H1 (cell line): ENCODE measurements at regions not wholly inside any gene's neighbourhood (a gene's known extent, or its start where the extent isn't known, plus 50 kb on each side); places are given as distances from the start of the nearest gene placed in this dataset.
"Not testable (repeated sequence)": the region's sequence is repeated elsewhere in the genome, so short reads cannot be mapped to it uniquely, and the experiment has no call there.

Experiments
- CTCF ChIA-PET: fragments of 300-600 bp; sonication (Branson Sonifier 250); formaldehyde crosslinking; loops from one replicate; lab custom pipeline; 2021; ENCODE audit not compliant: partially characterized antibody; lab: Charles Lee
- POLR2A ChIA-PET: fragments of 300-600 bp; sonication (Branson Sonifier 250); formaldehyde crosslinking; loops from one replicate; lab custom pipeline; 2021; ENCODE audit warnings: inconsistent platforms; ENCODE audit not compliant: partially characterized antibody; lab: Charles Lee
- DNase-seq, 2 experiments: peaks; one replicate each; pipeline versions ENCODE4 v3.0.0 to v3.0.0-alpha.2; 2010 to 2022; ENCODE audit warnings: low spot score in 2 of 2, low read depth in 1 of 2, mixed read lengths in 1 of 2
- FAIRE-seq: peaks from 2 replicates; lab custom pipeline; 2011; peaks lifted over from hg19 to GRCh38; lab: Jason Lieb, UNC
- H2AFZ ChIP-seq: 2 replicates; pipeline ENCODE4 v1.8.1; 2012; ENCODE audit warnings: low read length, inconsistent platforms
- H2AK5ac ChIP-seq: 2 replicates; pipeline ENCODE4 v1.6.1; 2013; ENCODE audit warnings: low read depth, low read length
- H2BK120ac ChIP-seq: replicated peaks from 2 replicates; pipeline ENCODE3; 2013; ENCODE audit warnings: low read depth, low read length, inconsistent platforms
- H2BK12ac ChIP-seq: 2 replicates; pipeline ENCODE4 v1.6.1; 2013; ENCODE audit warnings: low read depth, low read length
- H2BK15ac ChIP-seq: 2 replicates; pipeline ENCODE4 v1.6.1; 2013; ENCODE audit warnings: low read length
- H2BK20ac ChIP-seq: 2 replicates; pipeline ENCODE4 v1.6.1; 2013; ENCODE audit warnings: low read length
- H2BK5ac ChIP-seq: 2 replicates; pipeline ENCODE4 v1.6.1; 2013; ENCODE audit warnings: low read depth, low read length
- H3K14ac ChIP-seq: 2 replicates; pipeline ENCODE4 v1.6.1; 2013; ENCODE audit warnings: inconsistent platforms; ENCODE audit not compliant: insufficient read length
- H3K18ac ChIP-seq: 2 replicates; pipeline ENCODE4 v1.6.1; 2013; ENCODE audit warnings: low read length; ENCODE audit errors: extremely low read depth
- H3K23ac ChIP-seq: 2 replicates; pipeline ENCODE4 v1.6.1; 2013; ENCODE audit warnings: inconsistent platforms; ENCODE audit not compliant: insufficient read length
- H3K23me2 ChIP-seq: 2 replicates; pipeline ENCODE4 v1.6.1; 2013; ENCODE audit warnings: low read depth, low read length
- H3K27ac ChIP-seq: 2 replicates; pipeline ENCODE4 v1.6.1; 2011; ENCODE audit warnings: low read depth, low read length, inconsistent platforms
- H3K27me3 ChIP-seq, 4 experiments: replicated peaks in 1 of 4; 1 replicate in 1 of 4; 2 replicates in 3 of 4; pipeline versions ENCODE4 v1.6.1 to v1.8.1; 2011 to 2013; ENCODE audit warnings: low read length in 3 of 4, mild to moderate bottlenecking in 3 of 4, inconsistent platforms in 2 of 4, mixed read lengths in 2 of 4, moderate library complexity in 1 of 4; ENCODE audit not compliant: control insufficient read depth in 3 of 4, insufficient read depth in 3 of 4; ENCODE audit errors: extremely low read depth in 1 of 4
- H3K36me3 ChIP-seq, 4 experiments: 2 replicates each; pipeline versions ENCODE4 v1.6.1 to v1.8.1; 2011 to 2013; ENCODE audit warnings: mild to moderate bottlenecking in 4 of 4, low read length in 3 of 4, moderate library complexity in 2 of 4, control low read depth in 1 of 4, inconsistent platforms in 1 of 4; ENCODE audit not compliant: insufficient read depth in 4 of 4, control insufficient read depth in 2 of 4
- H3K4ac ChIP-seq: replicated peaks from 2 replicates; pipeline ENCODE3; 2013; ENCODE audit warnings: low read length, low read depth, mixed read lengths, inconsistent platforms; ENCODE audit not compliant: insufficient read length
- H3K4me1 ChIP-seq, 4 experiments: replicated peaks in 1 of 4; 1 replicate in 1 of 4; 2 replicates in 3 of 4; pipeline versions ENCODE4 v1.6.1 to v1.8.1; 2011 to 2013; ENCODE audit warnings: low read length in 3 of 4, inconsistent platforms in 2 of 4, mixed read lengths in 1 of 4; ENCODE audit not compliant: insufficient read depth in 4 of 4, control insufficient read depth in 3 of 4
- H3K4me2 ChIP-seq, 2 experiments: 2 replicates each; pipeline versions ENCODE4 v1.6.1 to v1.8.1; 2011 to 2013; ENCODE audit warnings: low read depth in 2 of 2, low read length in 2 of 2, control low read depth in 1 of 2, inconsistent platforms in 1 of 2, mild to moderate bottlenecking in 1 of 2; ENCODE audit not compliant: insufficient read depth in 1 of 2
- H3K4me3 ChIP-seq, 4 experiments: fragments of 200-600, 300-600 bp in 1 of 4; sonication (generic), shearing (Covaris generic), sonication (Bioruptor Twin) in 1 of 4; 2 replicates each; pipeline versions ENCODE4 v1.5.1 to v1.8.1; 2011 to 2016; ENCODE audit warnings: low read length in 4 of 4, low read depth in 3 of 4, control low read depth in 2 of 4, inconsistent platforms in 2 of 4, mild to moderate bottlenecking in 2 of 4, mixed read lengths in 1 of 4, moderate library complexity in 1 of 4; ENCODE audit not compliant: insufficient read depth in 2 of 4; ENCODE audit errors: extremely low read depth in 1 of 4
- H3K56ac ChIP-seq: replicated peaks from 2 replicates; pipeline ENCODE3; 2013; ENCODE audit warnings: low read depth, mild to moderate bottlenecking, mixed read lengths, low read length, inconsistent platforms; ENCODE audit not compliant: insufficient read length
- H3K79me1 ChIP-seq: 2 replicates; pipeline ENCODE4 v1.6.1; 2013; ENCODE audit warnings: low read depth, low read length, control low read depth
- H3K79me2 ChIP-seq, 2 experiments: 2 replicates each; pipeline versions ENCODE4 v1.6.1 to v1.8.1; 2012 to 2013; ENCODE audit warnings: low read length in 2 of 2, mild to moderate bottlenecking in 2 of 2, inconsistent platforms in 1 of 2; ENCODE audit not compliant: insufficient read depth in 2 of 2, control insufficient read depth in 1 of 2
- H3K9ac ChIP-seq, 4 experiments: replicated peaks in 1 of 4; 1 replicate in 1 of 4; 2 replicates in 3 of 4; pipeline versions ENCODE4 v1.6.1 to v1.8.1; 2011 to 2013; ENCODE audit warnings: low read depth in 3 of 4, low read length in 3 of 4, control low read depth in 2 of 4, mild to moderate bottlenecking in 2 of 4, moderate library complexity in 2 of 4, inconsistent platforms in 1 of 4; ENCODE audit errors: extremely low read depth in 1 of 4
- H3K9me3 ChIP-seq, 2 experiments: 2 replicates each; pipeline versions ENCODE4 v1.6.1 to v1.8.1; 2012 to 2013; ENCODE audit warnings: mild to moderate bottlenecking in 2 of 2, moderate library complexity in 2 of 2, control low read depth in 1 of 2, inconsistent platforms in 1 of 2, low read depth in 1 of 2, low read length in 1 of 2, mixed read lengths in 1 of 2; ENCODE audit not compliant: insufficient read depth in 2 of 2
- H4K20me1 ChIP-seq, 2 experiments: replicated peaks in 1 of 2; 2 replicates each; pipeline versions ENCODE3 to v1.8.1; 2011 to 2013; ENCODE audit warnings: inconsistent platforms in 2 of 2, low read length in 2 of 2, mild to moderate bottlenecking in 1 of 2; ENCODE audit not compliant: insufficient read depth in 2 of 2, control insufficient read depth in 1 of 2
- H4K5ac ChIP-seq: 2 replicates; pipeline ENCODE4 v1.6.1; 2013; ENCODE audit warnings: low read length, low read depth, mixed read lengths, inconsistent platforms; ENCODE audit not compliant: insufficient read length
- H4K8ac ChIP-seq: 2 replicates; pipeline ENCODE4 v1.8.0; 2013; ENCODE audit warnings: mild to moderate bottlenecking, moderate library complexity, low read length, inconsistent platforms; ENCODE audit not compliant: insufficient read depth; ENCODE audit errors: extremely low read depth
- H4K91ac ChIP-seq: replicated peaks from 2 replicates; pipeline ENCODE3; 2013; ENCODE audit warnings: low read length, mixed read lengths, inconsistent platforms; ENCODE audit not compliant: insufficient read length
- WGBS, 2 experiments: shearing (Covaris generic) in 1 of 2; methylation state at CpG; one replicate each; pipeline versions ENCODE4 v1.1.6 to v1.1.7; 2013 to 2015; ENCODE audit warnings: low lambda C conversion rate in 2 of 2, mixed read lengths in 2 of 2, inconsistent platforms in 1 of 2, low coverage in 1 of 2, missing lambda C conversion rate in 1 of 2; ENCODE audit not compliant: insufficient replicate concordance in 2 of 2, insufficient coverage in 1 of 2, insufficient read length in 1 of 2; ENCODE audit errors: extremely low coverage in 1 of 2, missing lambda C conversion rate in 1 of 2; 5-methylcytosine and 5-hydroxymethylcytosine counted together

GRCh38 chr1:203411431-203411830 is 60.5 kb upstream of the FMOD start:
- H3K4me2 ChIP-seq, H3K4me1 ChIP-seq, H3K18ac ChIP-seq, FAIRE-seq, H3K27me3 ChIP-seq, H3K4me3 ChIP-seq, H4K91ac ChIP-seq, H3K23ac ChIP-seq, H3K27ac ChIP-seq, H3K14ac ChIP-seq, H3K23me2 ChIP-seq, H2AK5ac ChIP-seq, H4K20me1 ChIP-seq, H3K4ac ChIP-seq, H2BK120ac ChIP-seq, H2BK15ac ChIP-seq, DNase-seq, H2BK5ac ChIP-seq, H4K5ac ChIP-seq, H3K79me1 ChIP-seq, POLR2A ChIA-PET, H2AFZ ChIP-seq, H3K36me3 ChIP-seq, H4K8ac ChIP-seq, H3K9ac ChIP-seq, H2BK20ac ChIP-seq, H3K79me2 ChIP-seq, H2BK12ac ChIP-seq, H3K56ac ChIP-seq: not testable (repeated sequence)
- H3K9me3 ChIP-seq: peaks cover 6 to 16% of the 10 kb centered on the region in 2 experiments; a peak in 3 of 4 replicates
- CTCF ChIA-PET: interaction anchor here (0.9 to 1.4 kb wide), 2 partner anchors 38 to 70 kb away, joined by 3 to 4 read pairs; no protein-coding TSS in a partner anchor
- 91% methylated on average over 9 of the region's 9 CpGs; no CpG with 5 or more reads in 1 of the 2 experiments for WGBS, 2 experiments
